SK-N-SH (cell line): ENCODE measurements at regions not wholly inside any gene's neighbourhood (a gene's known extent, or its start where the extent isn't known, plus 50 kb on each side); places are given as distances from the start of the nearest gene placed in this dataset.
A peak's percentile ranks its signal among the peaks of the same experiment; 100 is the strongest.

Experiments
- CTCF ChIA-PET: fragments of 300-600, 350-600 bp; formaldehyde crosslinking; extraction: SDS; loops from one replicate; lab custom pipeline; 2021; lab: Yijun Ruan, JAX
- POLR2A ChIA-PET: fragments of 350-600 bp; sonication (Branson Sonifier 250); formaldehyde crosslinking; extraction: SDS; loops from one replicate; lab custom pipeline; 2020; ENCODE audit warnings: antibody characterized with exemption, inconsistent platforms; lab: Yijun Ruan, JAX
- DNase-seq: peaks from one replicate; pipeline ENCODE4 v3.0.0; 2012
- H2AFZ ChIP-seq: fragments of 200-600 bp; sonication (generic); 2 replicates; pipeline ENCODE4 v1.8.1; 2016; ENCODE audit warnings: antibody characterized with exemption, mild to moderate bottlenecking, low read depth
- H3F3A ChIP-seq: fragments of 200-600 bp; sonication (generic); replicated peaks from 2 replicates; pipeline ENCODE3; 2016; ENCODE audit warnings: antibody characterized with exemption, mild to moderate bottlenecking; ENCODE audit not compliant: insufficient read depth
- H3K27ac ChIP-seq, 2 experiments: fragments of 200-500 bp in 1 of 2; fragments of 200-600 bp in 1 of 2; sonication (Bioruptor generic) in 1 of 2; sonication (generic), shearing (Covaris generic) in 1 of 2; 2 replicates each; pipeline versions ENCODE4 v1.5.1 to v1.6.1; 2014 to 2016; ENCODE audit warnings: low read depth in 2 of 2, inconsistent platforms in 1 of 2, low read length in 1 of 2, mild to moderate bottlenecking in 1 of 2, mixed read lengths in 1 of 2
- H3K27me3 ChIP-seq: fragments of 200-600 bp; sonication (generic), shearing (Covaris generic); 2 replicates; pipeline ENCODE4 v1.6.1; 2016; ENCODE audit warnings: mixed run types; ENCODE audit not compliant: insufficient read depth
- H3K36me3 ChIP-seq, 2 experiments: fragments of 200-500 bp in 1 of 2; fragments of 200-600 bp in 1 of 2; sonication (Bioruptor generic) in 1 of 2; sonication (generic) in 1 of 2; replicated peaks in 1 of 2; 2 replicates each; pipeline versions ENCODE3 to v1.5.1; 2014 to 2016; ENCODE audit warnings: low read length in 1 of 2, mild to moderate bottlenecking in 1 of 2; ENCODE audit not compliant: insufficient read depth in 2 of 2, control insufficient read depth in 1 of 2
- H3K4me1 ChIP-seq, 2 experiments: fragments of 200-500 bp in 1 of 2; fragments of 200-600 bp in 1 of 2; sonication (Bioruptor generic) in 1 of 2; sonication (generic), shearing (Covaris generic) in 1 of 2; 2 replicates each; pipeline versions ENCODE4 v1.5.1 to v1.6.1; 2014 to 2016; ENCODE audit warnings: low read depth in 1 of 2, low read length in 1 of 2, mixed run types in 1 of 2; ENCODE audit not compliant: insufficient read depth in 2 of 2, control insufficient read depth in 1 of 2
- H3K4me2 ChIP-seq: fragments of 200-600 bp; sonication (generic), shearing (Covaris generic); 2 replicates; pipeline ENCODE4 v1.6.1; 2017; ENCODE audit warnings: mixed run types
- H3K4me3 ChIP-seq, 2 experiments: fragments of 200-500 bp in 1 of 2; fragments of 200-600 bp in 1 of 2; sonication (Bioruptor generic) in 1 of 2; sonication (generic), shearing (Covaris generic) in 1 of 2; 2 replicates each; pipeline versions ENCODE4 v1.5.1 to v1.8.1; 2014 to 2016; ENCODE audit warnings: low read depth in 2 of 2, inconsistent platforms in 1 of 2, low read length in 1 of 2, mild to moderate bottlenecking in 1 of 2, mixed read lengths in 1 of 2, moderate library complexity in 1 of 2
- H3K79me2 ChIP-seq: fragments of 200-600 bp; sonication (generic); 2 replicates; pipeline ENCODE4 v1.8.1; 2017; ENCODE audit warnings: mild to moderate bottlenecking; ENCODE audit not compliant: insufficient read depth
- H3K9ac ChIP-seq: fragments of 200-600 bp; sonication (generic); 2 replicates; pipeline ENCODE4 v1.6.1; 2017; ENCODE audit warnings: mixed run types
- H3K9me2 ChIP-seq: fragments of 200-600 bp; sonication (generic); 2 replicates; pipeline ENCODE4 v1.6.1; 2017; ENCODE audit warnings: mixed run types
- H3K9me3 ChIP-seq: fragments of 200-600 bp; sonication (generic); 2 replicates; pipeline ENCODE4 v1.6.1; 2017; ENCODE audit warnings: mixed run types, mild to moderate bottlenecking, moderate library complexity
- H4K20me1 ChIP-seq: fragments of 200-600 bp; sonication (generic); 2 replicates; pipeline ENCODE4 v1.6.1; 2017; ENCODE audit warnings: mild to moderate bottlenecking, mixed run types; ENCODE audit not compliant: insufficient read depth
- CHD2 ChIP-seq: fragments of 150-350 bp; IDR thresholded peaks from 2 replicates; pipeline ENCODE4 v1.6.1; 2018; ENCODE audit warnings: low read length; ENCODE audit not compliant: partially characterized antibody
- ELF1 ChIP-seq: IDR thresholded peaks from 2 replicates; pipeline ENCODE4 v1.4.0; 2012
- EZH2phosphoT487 ChIP-seq: fragments of 200-600 bp; sonication (generic); IDR thresholded peaks from 2 replicates; pipeline ENCODE4 v1.6.1; 2017; ENCODE audit warnings: low read depth, mixed run types, mild to moderate bottlenecking, antibody characterized with exemption, moderate library complexity, borderline replicate concordance
- FOSL2 ChIP-seq: IDR thresholded peaks from 2 replicates; pipeline ENCODE4 v1.4.0; 2012; ENCODE audit warnings: low read depth, mild to moderate bottlenecking, moderate library complexity, borderline replicate concordance
- FOXM1 ChIP-seq: IDR thresholded peaks from 2 replicates; pipeline ENCODE4 v1.4.0; 2012; ENCODE audit warnings: low read depth, mild to moderate bottlenecking
- GATA2 ChIP-seq: sonication (generic); formaldehyde crosslinking; IDR thresholded peaks from 2 replicates; pipeline ENCODE4 v1.5.0; 2020; ENCODE audit warnings: mild to moderate bottlenecking, missing genetic modification reagents
- IRF3 ChIP-seq: fragments of 150-350 bp; IDR thresholded peaks from 2 replicates; pipeline ENCODE4 v1.6.1; 2016; ENCODE audit warnings: mild to moderate bottlenecking, low read depth, low read length
- JUND ChIP-seq: IDR thresholded peaks from 2 replicates; pipeline ENCODE4 v1.4.0; 2012
- MXI1 ChIP-seq: IDR thresholded peaks from 2 replicates; pipeline ENCODE4 v1.6.1; 2012; ENCODE audit warnings: mild to moderate bottlenecking, low read depth, low read length, improper control_type of control experiment
- PBX3 ChIP-seq: IDR thresholded peaks from 2 replicates; pipeline ENCODE4; 2012
- POLR2AphosphoS5 ChIP-seq: IDR thresholded peaks from 2 replicates; pipeline ENCODE4 v1.6.1; 2012; ENCODE audit warnings: low read depth, low read length
- SIN3A ChIP-seq: IDR thresholded peaks from 2 replicates; pipeline ENCODE4 v1.6.1; 2012; ENCODE audit warnings: low read depth, mild to moderate bottlenecking, low read length, moderate library complexity, borderline replicate concordance
- SMC3 ChIP-seq: IDR thresholded peaks from 2 replicates; pipeline ENCODE4 v1.6.1; 2012; ENCODE audit warnings: low read depth, low read length, improper control_type of control experiment
- WGBS: methylation state at CpG from one replicate; pipeline ENCODE4 v1.1.6; 2017; ENCODE audit warnings: low lambda C conversion rate; 5-methylcytosine and 5-hydroxymethylcytosine counted together
- TF ChIP-seq, protein P1 (sequence below): IDR thresholded peaks from 2 replicates; pipeline ENCODE4 v1.4.0; 2012; ENCODE audit warnings: low read depth, borderline replicate concordance
- TF ChIP-seq, protein P2 (sequence below): IDR thresholded peaks from 2 replicates; pipeline ENCODE4 v1.4.0; 2012; ENCODE audit warnings: low read depth, borderline replicate concordance
- TF ChIP-seq, protein P3 (sequence below): fragments of 150-350 bp; IDR thresholded peaks from 2 replicates; pipeline ENCODE4 v1.6.1; 2017; ENCODE audit warnings: antibody characterized with exemption, low read length, low read depth, borderline replicate concordance

DNA sequence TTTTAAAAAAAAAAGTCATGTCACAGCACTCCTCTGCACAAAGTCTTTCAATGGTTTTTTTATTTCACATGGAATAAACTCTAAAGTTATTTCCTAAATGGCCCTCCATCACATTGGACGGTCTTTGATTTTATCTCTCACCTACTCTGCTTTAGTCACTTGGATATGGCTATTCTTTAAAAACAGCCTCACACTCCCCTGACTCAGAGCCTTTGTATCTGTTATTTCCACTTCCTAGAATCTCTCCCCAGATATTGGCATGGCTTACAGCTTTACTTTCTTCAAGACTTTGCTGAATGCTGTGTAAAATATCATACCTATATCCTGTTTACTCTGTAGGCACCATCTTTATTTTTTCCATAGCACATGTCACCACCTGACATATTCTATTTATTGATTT lies 194.7 kb upstream of the MCHR2 start:
- TF ChIP-seq PBX3, result no peak
- Histone ChIP-seq H3K4me2 (no peak overlapping the region), H3K9me3 (no peaks in the 10 kb centered on the region), H3K9me2 (no peaks in the 10 kb centered on the region), H2AFZ (peak overlapping the region; percentile 18; the same call in 1 of the 2 replicates), H3K4me3 (no peak overlapping the region), H3K27ac (no peak overlapping the region), H3F3A (no peaks in the 10 kb centered on the region), H3K79me2 (no peaks in the 10 kb centered on the region), H3K9ac (no peak overlapping the region), H3K27me3 (no peaks in the 10 kb centered on the region), H3K4me1 (no peaks in the 10 kb centered on the region; a peak in 1 of 4 replicates), H4K20me1 (no peaks in the 10 kb centered on the region), H3K36me3 (no peaks in the 10 kb centered on the region)
- no peak for DNase-seq
- ChIA-PET POLR2A (no interaction called here), CTCF (no interaction called here)
- 21% methylated on average over 1 of the region's 1 CpG for WGBS

GRCh38 chr6:100186552-100186951 lies 192.5 kb upstream of the MCHR2 start:
- no peaks in the 10 kb centered on the region for H3K36me3 ChIP-seq
- WGBS, result 54% methylated on average over 5 of the region's 5 CpGs
- H3K27me3 ChIP-seq, result no peaks in the 10 kb centered on the region
- H3K27ac ChIP-seq, result no peak overlapping the region
- H3K9ac ChIP-seq, result no peak overlapping the region
- H3K4me2 ChIP-seq, result no peak overlapping the region
- no peak for DNase-seq
- no peaks in the 10 kb centered on the region for H3F3A ChIP-seq
- no peak overlapping the region for H3K4me3 ChIP-seq
- H3K79me2 ChIP-seq, result no peaks in the 10 kb centered on the region
- no peaks in the 10 kb centered on the region for H3K9me2 ChIP-seq
- no peaks in the 10 kb centered on the region for H3K9me3 ChIP-seq
- no peaks in the 10 kb centered on the region; a peak in 1 of 4 replicates for H3K4me1 ChIP-seq
- ChIA-PET POLR2A (no interaction called here), CTCF (no interaction called here)
- H2AFZ ChIP-seq, result no peak overlapping the region
- no peaks in the 10 kb centered on the region for H4K20me1 ChIP-seq
- TF ChIP-seq, protein P1, sequence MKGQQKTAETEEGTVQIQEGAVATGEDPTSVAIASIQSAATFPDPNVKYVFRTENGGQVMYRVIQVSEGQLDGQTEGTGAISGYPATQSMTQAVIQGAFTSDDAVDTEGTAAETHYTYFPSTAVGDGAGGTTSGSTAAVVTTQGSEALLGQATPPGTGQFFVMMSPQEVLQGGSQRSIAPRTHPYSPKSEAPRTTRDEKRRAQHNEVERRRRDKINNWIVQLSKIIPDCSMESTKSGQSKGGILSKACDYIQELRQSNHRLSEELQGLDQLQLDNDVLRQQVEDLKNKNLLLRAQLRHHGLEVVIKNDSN, result no peak
- TF ChIP-seq CHD2 (no peak), FOXM1 (no peak), POLR2AphosphoS5 (no peak), SMC3 (no peak), MXI1 (no peak), IRF3 (no peak), JUND (no peak), ELF1 (no peak), FOSL2 (no peak), SIN3A (no peak), EZH2phosphoT487 (no peak), GATA2 (CRISPR knock-in tag) (no peak)
- TF ChIP-seq, protein P2, sequence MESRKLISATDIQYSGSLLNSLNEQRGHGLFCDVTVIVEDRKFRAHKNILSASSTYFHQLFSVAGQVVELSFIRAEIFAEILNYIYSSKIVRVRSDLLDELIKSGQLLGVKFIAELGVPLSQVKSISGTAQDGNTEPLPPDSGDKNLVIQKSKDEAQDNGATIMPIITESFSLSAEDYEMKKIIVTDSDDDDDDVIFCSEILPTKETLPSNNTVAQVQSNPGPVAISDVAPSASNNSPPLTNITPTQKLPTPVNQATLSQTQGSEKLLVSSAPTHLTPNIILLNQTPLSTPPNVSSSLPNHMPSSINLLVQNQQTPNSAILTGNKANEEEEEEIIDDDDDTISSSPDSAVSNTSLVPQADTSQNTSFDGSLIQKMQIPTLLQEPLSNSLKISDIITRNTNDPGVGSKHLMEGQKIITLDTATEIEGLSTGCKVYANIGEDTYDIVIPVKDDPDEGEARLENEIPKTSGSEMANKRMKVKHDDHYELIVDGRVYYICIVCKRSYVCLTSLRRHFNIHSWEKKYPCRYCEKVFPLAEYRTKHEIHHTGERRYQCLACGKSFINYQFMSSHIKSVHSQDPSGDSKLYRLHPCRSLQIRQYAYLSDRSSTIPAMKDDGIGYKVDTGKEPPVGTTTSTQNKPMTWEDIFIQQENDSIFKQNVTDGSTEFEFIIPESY, result no peak
- TF ChIP-seq, protein P3, sequence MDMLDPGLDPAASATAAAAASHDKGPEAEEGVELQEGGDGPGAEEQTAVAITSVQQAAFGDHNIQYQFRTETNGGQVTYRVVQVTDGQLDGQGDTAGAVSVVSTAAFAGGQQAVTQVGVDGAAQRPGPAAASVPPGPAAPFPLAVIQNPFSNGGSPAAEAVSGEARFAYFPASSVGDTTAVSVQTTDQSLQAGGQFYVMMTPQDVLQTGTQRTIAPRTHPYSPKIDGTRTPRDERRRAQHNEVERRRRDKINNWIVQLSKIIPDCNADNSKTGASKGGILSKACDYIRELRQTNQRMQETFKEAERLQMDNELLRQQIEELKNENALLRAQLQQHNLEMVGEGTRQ, result no peak
